GM21619 (cell line): ENCODE measurements at regions not wholly inside any gene's neighbourhood (a gene's known extent, or its start where the extent isn't known, plus 50 kb on each side); places are given as distances from the start of the nearest gene placed in this dataset.

ENCODE experiments used
- ATAC-seq: cut with Tn5 transposase; IDR thresholded peaks from one replicate; pipeline ENCODE4 v1.9.1; 2021; ENCODE audit not compliant: unreplicated experiment

DNA sequence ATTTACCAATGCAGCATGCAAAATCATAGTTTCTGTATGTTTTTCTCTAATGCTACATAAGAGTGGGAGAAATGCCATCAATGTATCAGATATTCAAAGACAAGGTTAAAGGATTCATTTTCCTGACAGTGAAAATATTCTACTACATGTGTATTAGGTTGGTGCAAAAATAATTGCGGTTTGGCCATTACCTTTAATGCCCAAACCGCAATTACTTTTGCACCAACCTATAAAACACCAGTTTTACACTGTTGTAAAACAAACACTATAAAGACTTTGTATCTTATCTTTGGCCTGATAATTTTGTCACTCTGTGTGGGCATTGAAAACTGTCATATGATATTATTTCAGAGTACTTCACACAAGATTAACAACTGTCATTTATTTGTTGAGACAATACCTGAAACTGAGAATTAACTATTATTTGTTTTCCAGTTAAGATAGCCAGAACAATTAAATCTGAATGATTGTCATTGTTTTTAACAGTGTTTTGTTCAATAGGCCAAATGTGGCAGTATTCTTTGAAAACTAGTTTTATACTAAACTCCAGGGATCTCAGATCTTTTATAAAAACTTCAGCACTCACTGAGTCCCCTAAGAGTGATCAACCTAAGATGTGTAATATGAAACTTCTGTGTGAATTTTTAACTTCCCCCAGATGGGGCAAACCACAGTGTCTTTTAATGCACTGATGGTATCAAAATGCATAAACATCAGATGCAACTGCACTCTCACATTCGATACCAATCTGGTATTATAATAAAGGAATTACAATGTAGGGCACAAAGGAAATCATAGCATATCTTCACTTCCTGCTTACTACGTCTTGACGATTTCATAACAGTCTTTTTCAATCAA is 53.8 kb upstream of the FBN2 start:
- no peak for ATAC-seq

DNA sequence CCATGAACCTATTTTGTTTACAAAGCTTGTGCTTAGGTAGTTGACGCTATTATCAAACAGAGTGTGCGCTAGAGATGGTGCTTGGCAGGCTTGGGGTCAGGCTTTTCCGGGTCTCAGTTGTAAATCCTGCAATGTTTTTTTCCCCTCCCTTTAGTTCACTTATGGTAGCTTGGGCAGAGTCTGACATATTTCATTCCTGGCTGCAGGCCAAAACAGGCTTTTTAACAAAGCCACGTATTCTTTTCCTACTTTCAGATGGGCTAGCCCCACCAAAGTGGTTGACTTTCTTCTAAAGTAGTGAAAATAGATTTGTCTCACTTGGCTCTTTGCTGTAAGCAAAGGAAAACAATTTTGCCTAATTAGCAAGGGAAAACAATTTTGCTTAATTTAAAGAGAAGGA is 58.0 kb upstream of the FBN2 start:
- ATAC-seq: no peak

DNA sequence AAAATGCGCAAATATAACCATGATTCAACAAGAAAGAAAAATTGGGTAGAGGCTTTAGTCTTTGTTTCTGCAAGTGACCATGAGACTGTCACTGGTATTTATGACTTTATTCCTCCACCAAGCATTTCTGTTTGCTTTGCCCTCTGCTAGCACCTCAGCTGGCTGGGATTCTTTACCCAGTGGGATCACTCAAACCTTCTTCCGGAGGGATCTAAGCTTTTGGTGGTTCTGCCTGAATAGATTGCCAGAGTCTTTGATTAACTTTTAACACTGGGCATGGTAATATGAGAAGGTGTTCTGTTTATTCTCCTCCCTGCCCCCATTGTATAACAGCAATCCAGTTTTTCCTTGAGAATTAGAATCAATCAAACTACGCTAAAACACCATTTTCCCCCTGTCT is 59.1 kb upstream of the FBN2 start:
- no peak for ATAC-seq

DNA sequence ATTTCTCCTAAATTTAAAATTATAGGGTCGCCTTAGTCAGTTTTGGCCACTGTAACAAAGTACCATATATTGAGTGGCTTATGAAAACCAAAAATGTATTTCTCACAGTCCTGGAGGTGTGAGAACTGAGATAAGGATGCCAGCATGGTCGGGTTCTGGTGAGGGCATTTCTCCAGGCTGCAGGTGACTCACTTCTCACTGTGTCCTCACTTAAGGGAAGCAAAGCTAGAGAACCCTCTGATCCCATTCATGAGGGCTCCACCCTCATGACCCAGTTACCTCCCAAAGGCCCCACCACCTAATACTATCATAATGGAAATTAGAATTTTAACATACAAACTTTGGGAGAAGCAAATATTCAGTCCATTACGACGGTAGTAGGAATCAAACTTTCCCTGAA is 75.1 kb upstream of the FBN2 start:
- no peak for ATAC-seq

DNA sequence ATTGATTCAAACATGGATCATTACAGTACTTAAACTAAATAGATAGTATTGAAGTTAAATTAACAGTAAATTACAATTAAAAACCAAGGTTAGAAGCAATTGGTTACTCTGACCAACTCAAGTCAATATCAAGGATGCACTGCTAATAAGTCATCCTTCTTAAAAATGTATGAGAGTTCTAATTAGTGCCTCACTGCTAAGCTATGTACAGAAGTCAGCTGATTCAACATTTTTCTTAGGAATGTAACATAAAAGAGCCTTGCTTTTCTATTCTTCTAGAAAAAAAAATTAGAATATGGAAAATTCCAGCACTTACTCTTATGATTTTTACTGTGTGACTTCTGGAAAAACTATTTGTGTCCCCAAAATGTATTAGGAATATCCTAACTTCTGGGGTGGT is 75.7 kb upstream of the FBN2 start:
- no peak for ATAC-seq

DNA sequence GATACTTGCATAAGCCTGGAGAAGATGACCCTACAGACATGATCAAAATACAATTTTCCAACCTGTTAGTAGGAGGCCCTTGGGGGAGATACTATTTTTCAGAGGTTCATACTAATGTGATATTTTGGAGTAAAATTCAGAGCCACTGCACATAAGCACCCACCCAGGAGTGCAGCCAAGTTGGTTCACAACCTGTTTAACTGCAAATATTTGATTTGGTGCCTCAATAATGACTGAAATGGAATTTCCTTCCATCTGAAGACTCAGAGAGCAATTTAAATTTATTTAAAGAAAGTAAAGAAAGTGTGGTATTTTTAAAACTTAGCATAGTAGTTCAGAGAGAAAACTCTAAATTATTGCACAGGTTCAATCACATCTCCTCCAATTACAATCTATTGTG is 77.5 kb upstream of the FBN2 start:
- ATAC-seq: no peak

DNA sequence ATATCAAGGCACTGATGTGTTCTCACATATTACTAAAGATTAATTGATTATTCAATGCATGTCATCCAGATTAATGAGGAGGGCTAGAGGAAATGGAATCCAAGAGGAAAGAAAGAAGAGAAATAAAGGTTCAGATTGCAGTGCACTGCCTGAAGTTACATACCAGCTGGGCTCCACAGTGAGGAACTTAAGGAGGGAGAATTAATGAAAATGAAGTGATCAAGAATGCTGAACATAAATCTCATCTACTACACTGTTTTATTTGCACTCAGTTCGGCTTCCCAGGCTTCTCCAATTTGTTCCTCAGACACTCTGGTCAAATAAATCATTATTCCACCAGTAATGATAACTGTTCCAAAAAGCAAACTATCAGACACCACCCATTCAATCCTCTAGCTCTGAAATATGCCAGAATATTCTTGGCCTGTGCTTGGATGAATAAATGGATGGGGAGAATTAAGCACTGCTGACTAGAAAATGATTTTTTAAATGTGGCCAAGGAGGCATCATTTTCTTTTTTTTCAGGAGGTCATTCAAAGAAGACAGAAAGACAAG is 88.6 kb upstream of the FBN2 start:
- no peak for ATAC-seq

DNA sequence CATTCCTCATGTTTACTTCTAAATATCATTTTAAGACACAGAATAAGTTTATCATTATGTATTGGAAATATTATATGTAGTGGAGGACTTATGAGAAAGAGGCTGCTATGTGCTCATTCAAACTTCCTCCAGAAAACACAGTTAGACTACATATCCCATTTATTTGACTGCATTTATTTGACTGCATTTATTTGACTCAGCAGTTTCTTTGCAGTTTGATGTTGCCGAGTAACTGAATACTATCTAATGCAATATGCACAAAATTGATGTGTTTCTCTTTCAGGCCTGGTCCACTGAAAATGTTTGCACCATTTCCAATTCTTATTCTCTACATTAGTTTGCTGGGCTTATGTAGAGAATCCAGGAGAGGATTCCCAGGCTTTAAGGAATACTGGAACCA is 89.9 kb upstream of the FBN2 start:
- ATAC-seq: no peak

DNA sequence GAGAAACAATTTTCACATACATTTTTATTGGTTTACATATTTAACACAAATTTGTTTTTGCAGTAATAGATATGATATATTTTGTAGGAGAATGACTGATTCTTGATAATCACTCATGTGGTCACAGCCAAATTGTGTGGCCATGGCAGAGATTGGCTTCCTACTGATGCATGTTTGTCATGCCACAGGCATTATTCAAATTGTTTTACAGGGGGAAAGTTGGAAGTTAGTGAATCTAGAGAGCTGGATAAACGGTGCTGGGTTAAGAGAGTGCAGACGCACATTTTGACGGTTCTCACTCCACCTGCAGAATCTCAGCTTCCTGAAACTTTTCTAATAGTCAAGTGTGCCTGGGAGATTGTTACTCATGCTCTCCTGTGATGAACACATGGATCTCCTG is 91.1 kb upstream of the FBN2 start:
- ATAC-seq: no peak

DNA sequence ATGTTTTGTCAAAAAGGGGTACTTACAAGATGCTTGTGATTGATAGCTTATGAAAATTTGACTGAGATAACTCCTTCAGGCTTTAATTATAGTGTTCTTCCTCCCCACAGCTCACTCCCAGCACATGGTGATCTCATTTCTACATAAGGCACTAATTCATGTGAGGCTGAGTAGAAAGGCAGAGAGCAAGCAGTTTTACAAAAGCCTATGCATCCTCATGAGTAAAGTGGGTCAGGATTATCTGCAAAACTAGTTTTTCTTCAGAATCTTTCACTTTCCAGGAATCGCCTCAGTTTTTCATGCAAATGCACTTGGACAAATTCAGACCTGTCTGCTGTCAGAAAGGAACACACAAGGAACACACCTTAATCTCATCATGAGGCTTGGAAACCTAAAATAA is 92.1 kb upstream of the FBN2 start:
- no peak for ATAC-seq

DNA sequence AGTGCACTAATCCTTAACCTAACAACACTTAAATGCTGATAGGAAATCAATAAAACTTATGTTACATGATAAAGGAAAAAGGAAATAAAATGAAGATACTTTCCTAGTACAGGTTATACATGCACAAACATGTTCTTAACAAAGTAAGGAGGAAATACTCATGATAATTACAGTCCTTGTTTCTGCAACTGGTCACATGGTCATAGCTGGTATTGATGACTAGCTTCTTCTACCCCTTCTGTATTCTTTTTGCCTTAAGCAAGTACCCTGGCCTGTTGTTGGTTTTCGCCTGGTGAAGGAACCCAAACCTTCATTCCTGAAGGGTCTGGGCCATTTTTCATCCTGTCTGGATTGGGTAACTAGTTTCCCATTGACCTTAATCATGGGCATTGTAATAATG is 93.7 kb upstream of the FBN2 start:
- no peak for ATAC-seq

DNA sequence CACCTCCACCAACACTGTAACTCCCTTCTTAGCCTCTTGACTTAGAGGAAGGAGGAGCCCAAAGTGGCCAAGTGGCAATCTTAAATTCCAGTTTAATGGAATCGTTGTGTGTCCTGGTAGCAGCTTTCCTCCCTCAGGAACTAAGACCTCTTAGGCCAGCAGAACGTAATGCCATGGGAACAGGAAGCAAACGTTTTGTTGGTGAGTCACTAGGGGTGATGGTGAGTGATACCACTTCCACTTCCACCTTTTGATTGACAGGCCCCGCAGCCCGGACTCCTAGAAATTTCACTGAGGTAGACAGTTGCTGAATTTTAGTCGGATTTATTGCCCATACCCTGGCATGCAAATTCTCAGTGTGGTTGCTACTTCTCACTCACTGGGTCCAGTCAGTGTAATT is 94.2 kb upstream of the FBN2 start:
- ATAC-seq: no peak

DNA sequence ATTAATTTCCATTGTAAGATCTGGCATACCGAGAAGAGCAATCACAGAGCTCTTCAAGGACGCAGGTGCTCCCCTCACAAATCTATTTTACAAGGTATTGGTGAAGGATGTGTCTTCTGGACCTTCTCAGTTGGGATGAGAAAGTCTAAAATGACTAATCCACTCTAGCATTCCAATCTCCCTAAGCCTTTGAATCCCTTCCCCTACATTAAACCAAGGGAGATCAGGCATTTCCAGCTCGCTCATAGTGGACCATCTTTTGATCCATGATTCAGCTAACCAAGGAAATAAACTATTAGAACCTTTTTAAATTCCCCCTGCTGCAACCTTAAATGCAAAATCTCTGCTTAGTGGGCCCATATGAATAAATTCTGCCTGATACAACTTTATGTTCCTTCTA is 95.9 kb upstream of the FBN2 start:
- ATAC-seq: no peak

DNA sequence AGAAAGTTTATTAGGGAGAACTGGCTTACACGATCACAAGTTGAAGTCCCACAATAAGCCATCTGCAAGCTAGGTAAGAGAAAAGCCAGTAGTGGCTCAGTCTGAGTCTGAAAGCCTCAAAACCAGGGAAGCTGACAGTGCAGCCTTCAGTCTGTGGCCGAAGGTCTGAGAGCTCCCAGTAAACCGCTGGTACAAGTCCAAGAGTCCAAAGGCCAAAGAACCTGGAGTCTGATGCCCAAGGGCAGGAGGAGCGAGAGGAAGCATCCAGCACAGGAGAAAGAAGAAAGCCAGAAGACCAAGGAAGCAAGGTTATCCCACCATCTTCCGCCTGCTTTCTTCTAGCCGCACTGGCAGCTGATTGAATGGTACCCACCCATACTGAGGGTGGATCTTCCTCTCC is 97.3 kb upstream of the FBN2 start:
- no peak for ATAC-seq

DNA sequence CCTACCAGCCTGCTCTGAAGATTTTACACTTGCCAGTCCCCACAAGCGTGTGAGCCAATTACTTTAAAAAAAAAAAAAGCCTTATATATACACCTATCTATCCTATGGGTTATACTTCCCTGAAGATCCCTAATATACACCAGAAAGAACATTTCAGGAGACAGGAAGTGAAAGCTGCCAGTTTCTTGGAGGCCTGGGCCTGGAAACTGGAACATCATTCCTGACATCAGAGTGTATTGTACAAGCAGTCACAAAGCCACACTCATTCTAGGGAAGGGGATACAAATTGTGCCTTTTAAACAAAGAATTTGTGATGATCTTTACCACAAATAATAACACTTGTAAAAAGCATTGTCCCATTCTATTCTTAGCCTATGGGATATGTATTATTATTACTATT is 98.3 kb upstream of the FBN2 start:
- no peak for ATAC-seq

DNA sequence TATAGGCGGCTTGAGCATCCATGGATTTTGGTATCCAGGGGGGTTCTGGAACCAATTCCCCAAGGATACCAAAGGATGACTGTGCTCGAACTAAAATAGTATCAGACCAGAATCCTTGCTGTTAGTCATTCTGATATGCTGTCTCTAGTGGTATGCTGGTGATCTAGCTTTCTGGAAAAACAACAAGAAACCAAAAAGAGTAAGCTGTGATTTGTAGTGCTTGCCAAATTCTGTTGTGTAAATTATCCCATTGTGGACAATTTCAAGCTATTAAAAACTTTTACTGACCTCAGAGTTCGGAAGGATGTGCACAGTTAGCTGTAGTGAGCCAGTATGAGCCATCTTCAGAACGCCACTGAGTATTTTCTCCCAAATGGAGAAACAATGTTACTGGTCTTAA is 99.0 kb upstream of the FBN2 start:
- ATAC-seq: no peak

DNA sequence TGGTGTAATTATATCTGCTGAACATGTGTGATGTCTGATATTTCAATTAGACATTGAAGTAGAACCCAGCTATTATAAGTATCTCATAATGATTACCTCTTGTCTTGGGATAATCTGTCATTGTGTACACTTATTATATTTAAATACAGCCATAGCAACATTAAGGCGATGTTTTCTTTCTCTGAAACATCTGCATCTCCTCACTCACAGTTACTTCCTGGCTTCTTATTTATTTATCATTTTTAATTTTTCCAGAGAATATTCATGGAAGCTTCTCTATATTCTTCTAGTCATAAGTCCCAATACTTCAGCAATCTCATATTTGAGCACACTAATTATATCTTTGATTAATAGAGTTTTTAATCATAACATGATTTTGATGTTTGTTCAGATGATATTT is 103.8 kb upstream of the FBN2 start:
- ATAC-seq: no peak

DNA sequence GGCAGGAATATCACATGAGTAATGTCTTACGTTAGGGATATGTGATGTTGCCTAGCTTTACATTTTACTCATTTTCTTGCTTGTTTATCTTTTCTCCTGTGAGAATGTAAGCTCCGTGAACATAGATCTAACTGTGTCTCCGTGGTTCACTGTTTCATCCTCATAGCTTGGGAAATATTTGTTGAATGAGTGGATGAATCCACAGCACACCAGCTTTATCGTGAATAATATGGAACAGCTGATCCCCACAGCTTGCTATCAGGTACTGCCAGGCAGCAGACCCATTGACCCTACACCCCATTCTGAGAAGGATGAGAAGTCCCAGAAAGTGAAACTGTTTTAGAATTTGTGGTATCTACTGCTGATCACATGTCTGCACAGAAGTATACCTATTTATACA is 106.8 kb upstream of the FBN2 start:
- ATAC-seq: no peak

DNA sequence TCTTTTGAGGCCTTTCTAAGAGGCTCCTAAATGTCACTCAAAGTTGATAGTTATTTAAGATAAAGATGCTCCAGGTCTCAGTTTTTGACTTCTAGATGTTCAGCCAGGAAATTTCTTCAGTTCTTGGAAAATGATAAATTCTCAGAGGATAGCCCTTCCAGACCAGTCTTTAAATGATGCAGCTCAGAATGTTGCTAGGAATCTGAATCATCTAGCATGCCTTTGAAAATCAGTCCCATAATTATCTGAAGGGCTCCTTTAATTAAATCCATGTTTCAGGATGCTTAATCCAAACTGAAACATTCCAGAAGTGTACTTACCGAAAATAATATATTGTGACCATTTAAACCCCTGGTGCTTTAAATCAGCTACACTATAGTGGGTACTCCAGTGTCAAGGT is 107.5 kb upstream of the FBN2 start:
- ATAC-seq: no peak

DNA sequence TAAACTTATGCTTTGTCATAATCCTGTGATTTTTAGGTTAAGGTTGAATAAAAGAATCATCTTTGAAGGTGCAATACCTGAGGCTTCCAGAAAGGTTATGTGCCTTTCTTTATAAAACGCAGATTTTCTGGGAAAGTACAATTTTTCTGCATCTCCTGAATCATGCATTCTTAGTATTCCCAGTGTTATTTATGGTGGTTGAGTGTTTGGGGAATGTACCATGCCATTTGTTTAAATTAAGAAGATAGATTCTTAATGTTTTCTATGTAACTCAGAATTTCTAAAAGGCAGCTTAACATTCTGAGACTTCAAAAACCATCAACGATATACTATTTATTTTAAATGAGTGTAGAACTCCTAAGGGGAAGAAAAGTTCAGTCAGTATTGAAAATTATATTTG is 108.1 kb upstream of the FBN2 start:
- ATAC-seq: no peak

DNA sequence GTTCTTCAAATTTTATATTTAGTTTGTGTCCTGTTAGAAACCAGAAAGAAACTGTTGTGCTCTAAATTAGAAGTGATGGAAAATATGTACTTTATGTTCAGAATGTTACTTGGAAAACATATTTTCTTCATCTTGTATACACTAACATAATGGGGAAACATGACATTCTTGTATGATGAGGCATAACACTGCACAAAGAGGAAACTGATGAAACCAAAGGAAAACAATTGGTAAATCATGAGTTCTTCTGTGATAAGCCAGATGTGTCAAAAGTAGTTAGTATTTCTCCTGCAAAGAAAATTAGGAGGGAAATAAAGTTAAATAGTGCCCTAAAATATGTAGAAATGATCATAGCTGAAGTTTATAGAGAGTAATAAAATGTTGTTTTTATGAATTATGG is 111.1 kb upstream of the FBN2 start:
- no peak for ATAC-seq

DNA sequence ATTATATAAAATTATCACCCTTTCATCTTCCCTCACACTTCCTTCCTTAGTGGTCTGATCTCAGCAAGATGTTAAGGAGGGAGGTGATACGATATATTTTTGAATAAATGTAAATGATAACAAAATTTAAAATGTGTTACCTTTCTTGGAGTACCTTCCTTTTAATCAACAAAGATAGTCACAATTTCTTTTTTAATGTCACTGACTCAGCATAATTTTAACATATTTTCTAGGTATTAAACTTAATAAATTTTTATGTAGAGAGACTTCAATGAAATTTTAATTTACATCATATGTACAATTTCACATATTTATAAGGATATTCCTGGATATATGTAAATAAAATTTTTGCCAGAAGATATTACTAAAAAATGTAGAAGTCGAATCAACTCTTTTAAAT is 125.0 kb upstream of the FBN2 start:
- no peak for ATAC-seq

DNA sequence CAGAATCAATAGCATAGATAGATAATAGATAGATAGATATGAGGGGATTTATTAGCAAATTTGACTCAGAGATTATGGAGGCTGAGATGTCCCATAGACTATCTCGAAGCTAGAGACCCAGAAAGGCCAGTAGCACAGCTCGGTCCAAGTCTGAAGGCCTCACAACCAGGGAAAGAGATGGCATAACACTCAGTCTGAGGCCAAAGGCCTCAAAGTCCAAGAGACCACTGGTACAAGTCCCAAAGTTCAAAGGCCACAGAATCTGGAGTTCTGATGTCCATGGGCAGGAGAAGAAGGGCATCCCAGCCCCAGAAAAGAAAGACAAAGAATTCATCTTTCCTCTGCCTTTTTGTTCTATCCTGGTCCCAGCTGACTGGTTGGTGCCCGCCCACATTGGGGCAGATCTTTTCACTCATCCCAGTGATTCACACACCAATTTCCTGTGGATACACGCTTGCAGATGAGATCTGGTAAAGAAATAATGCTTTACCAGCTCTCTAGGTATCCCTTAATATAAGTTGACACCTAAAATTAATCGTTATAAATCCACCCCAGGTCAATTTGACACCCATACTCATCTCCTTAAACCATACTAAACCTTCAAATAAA is 127.8 kb upstream of the FBN2 start:
- ATAC-seq: no peak
